ENCODE measurements at regions not wholly inside any gene's neighbourhood (a gene's known extent, or its start where the extent isn't known, plus 50 kb on each side); places are given as distances from the start of the nearest gene placed in this dataset.

DNA sequence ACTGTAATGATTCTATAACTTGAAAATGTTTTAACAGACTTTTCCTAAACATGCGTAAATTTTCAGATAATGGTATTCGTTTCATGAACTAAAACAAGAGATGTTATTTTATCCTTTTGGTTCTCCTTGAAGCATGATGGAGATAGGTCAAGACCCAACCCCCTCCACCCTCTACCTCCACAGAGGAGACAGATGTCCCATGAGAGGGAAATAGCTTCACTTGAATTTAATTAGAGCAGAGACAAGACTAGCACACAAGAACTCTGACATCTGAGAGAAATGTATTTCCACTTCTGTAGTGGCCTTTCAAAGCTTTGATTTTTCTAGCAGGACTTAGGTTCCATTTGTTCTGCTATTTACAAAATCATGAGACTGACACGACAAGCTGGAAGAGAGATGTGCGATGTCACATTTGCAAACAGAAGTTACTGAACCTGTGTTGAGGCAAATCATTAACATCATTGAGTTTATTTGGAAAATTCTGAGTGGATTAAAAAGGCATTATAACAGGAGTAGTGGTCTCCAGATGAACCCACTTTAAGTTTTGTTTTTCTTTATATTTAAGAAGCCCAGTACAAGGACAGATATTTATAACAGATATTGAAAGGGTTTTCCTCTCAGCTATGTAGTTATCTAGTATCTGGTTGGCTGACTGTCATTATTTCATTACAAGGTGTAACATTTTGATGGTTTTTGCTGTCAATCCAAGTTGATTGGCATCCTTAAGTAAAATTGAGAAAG is 276.2 kb downstream of the ASXL3 start:
- no peaks in the 10 kb centered on the region for H4K20me1 ChIP-seq (ENCODE audit: control insufficient read depth, extremely low read depth, insufficient read depth, low read length)
- H3K9ac ChIP-seq (ENCODE audit: insufficient read depth, low read length), result no peak overlapping the region

DNA sequence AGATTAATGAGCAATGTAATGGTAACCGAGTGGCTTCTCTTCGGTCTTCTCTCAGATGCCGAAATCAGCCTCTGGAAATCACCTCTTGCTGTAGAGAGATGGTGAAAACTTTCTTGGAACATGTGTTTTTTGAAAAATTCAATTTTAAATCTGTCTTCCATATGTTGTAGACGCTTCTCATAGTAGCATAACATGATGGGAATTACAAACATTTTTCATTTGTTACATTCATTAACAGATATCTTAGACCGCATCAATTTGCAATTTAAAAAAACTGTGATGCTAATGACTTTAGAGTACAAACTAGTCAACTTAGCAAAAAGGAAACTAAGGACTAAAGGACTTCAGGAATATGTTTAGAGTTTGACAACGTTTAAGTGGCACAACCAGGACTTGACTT is 275.2 kb downstream of the ASXL3 start:
- Histone ChIP-seq H3K27me3 (ENCODE audit: control insufficient read depth, insufficient read depth, low read length) (no peaks in the 10 kb centered on the region), H3K9ac (ENCODE audit: insufficient read depth, low read length) (no peak overlapping the region), H3K27ac (ENCODE audit: insufficient read depth, low read length) (no peak overlapping the region), H3K4me1 (ENCODE audit: control insufficient read depth, extremely low read depth, insufficient read depth, low read length) (no peaks in the 10 kb centered on the region), H2AFZ (ENCODE audit: low read length) (no peak overlapping the region), H3K4me3 (replicated peaks in 1 of 4; ENCODE audit: control extremely low read depth in 1 of 4, insufficient read depth in 1 of 4, low read depth in 3 of 4, low read length in 4 of 4) (no peak overlapping the region), H3K9me3 (ENCODE audit: control insufficient read depth, insufficient read depth, low read depth, low read length) (no peaks in the 10 kb centered on the region), H4K20me1 (ENCODE audit: control insufficient read depth, extremely low read depth, insufficient read depth, low read length) (no peaks in the 10 kb centered on the region), H3K4me2 (ENCODE audit: extremely low read depth, insufficient read depth, low read length) (no peak overlapping the region), H3K79me2 (ENCODE audit: control insufficient read depth, insufficient read depth, low read length) (no peaks in the 10 kb centered on the region), H3K36me3 (ENCODE audit: control insufficient read depth, insufficient read depth, low read length) (no peaks in the 10 kb centered on the region)
- DNase-seq (ENCODE audit: low read depth in 2 of 2), result no peak
- TF ChIP-seq, protein P1, sequence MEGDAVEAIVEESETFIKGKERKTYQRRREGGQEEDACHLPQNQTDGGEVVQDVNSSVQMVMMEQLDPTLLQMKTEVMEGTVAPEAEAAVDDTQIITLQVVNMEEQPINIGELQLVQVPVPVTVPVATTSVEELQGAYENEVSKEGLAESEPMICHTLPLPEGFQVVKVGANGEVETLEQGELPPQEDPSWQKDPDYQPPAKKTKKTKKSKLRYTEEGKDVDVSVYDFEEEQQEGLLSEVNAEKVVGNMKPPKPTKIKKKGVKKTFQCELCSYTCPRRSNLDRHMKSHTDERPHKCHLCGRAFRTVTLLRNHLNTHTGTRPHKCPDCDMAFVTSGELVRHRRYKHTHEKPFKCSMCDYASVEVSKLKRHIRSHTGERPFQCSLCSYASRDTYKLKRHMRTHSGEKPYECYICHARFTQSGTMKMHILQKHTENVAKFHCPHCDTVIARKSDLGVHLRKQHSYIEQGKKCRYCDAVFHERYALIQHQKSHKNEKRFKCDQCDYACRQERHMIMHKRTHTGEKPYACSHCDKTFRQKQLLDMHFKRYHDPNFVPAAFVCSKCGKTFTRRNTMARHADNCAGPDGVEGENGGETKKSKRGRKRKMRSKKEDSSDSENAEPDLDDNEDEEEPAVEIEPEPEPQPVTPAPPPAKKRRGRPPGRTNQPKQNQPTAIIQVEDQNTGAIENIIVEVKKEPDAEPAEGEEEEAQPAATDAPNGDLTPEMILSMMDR (conservative IDR thresholded peaks at IDR 0.05 in 1 of 2, IDR thresholded peaks at IDR 0.05 in 1 of 2; ENCODE audit: low read depth in 1 of 2, low read length in 2 of 2), result no peak
- TF ChIP-seq EZH2 (IDR thresholded peaks at IDR 0.05; ENCODE audit: low read length, missing control alignments), result no peak

More for the DNA sequence above, 276.2 kb downstream of the ASXL3 start:
- H3K4me1 ChIP-seq (ENCODE audit: control insufficient read depth, extremely low read depth, insufficient read depth, low read length), result no peaks in the 10 kb centered on the region
- H3K4me2 ChIP-seq (ENCODE audit: extremely low read depth, insufficient read depth, low read length), result no peak overlapping the region
- H3K27ac ChIP-seq (ENCODE audit: insufficient read depth, low read length), result no peak overlapping the region
- H3K9me3 ChIP-seq (ENCODE audit: control insufficient read depth, insufficient read depth, low read depth, low read length), result no peaks in the 10 kb centered on the region
- H2AFZ ChIP-seq (ENCODE audit: low read length), result no peak overlapping the region
- H3K27me3 ChIP-seq (ENCODE audit: control insufficient read depth, insufficient read depth, low read length), result no peaks in the 10 kb centered on the region
- no peak for DNase-seq (ENCODE audit: low read depth in 2 of 2)
- TF ChIP-seq, protein P1 (conservative IDR thresholded peaks at IDR 0.05 in 1 of 2, IDR thresholded peaks at IDR 0.05 in 1 of 2; ENCODE audit: low read depth in 1 of 2, low read length in 2 of 2), result no peak
- TF ChIP-seq EZH2 (IDR thresholded peaks at IDR 0.05; ENCODE audit: low read length, missing control alignments), result no peak
- H3K4me3 ChIP-seq (replicated peaks in 1 of 4; ENCODE audit: control extremely low read depth in 1 of 4, insufficient read depth in 1 of 4, low read depth in 3 of 4, low read length in 4 of 4), result no peak overlapping the region
- H3K36me3 ChIP-seq (ENCODE audit: control insufficient read depth, insufficient read depth, low read length), result no peaks in the 10 kb centered on the region
- H3K79me2 ChIP-seq (ENCODE audit: control insufficient read depth, insufficient read depth, low read length), result no peaks in the 10 kb centered on the region

DNA sequence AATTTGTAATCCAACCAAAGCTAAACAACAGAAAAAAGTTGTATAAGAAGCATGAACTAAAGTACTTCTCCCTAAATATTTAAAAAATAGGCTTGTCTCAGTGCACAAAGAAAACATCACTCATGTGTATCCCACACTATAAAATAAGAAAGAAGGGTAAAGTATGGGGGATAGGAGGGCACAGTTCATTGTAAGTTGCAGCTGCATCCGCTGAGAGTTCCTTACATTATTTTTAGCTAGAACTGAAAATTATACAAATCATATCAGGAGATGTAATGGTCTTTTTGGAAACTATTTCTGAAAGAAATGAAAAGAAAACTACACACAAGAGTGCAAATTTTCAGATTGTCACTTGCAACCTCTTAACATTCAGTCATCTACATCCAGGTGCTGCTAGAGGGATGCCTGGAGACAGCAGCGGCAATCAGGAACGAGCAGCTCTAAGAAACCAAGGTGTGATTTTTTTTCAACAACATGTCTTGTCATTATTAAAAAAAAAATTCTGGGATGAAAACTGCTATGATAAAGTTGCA is 273.6 kb downstream of the ASXL3 start:
- H2AFZ ChIP-seq (ENCODE audit: low read length), result no peak overlapping the region
- no peaks in the 10 kb centered on the region for H3K4me1 ChIP-seq (ENCODE audit: control insufficient read depth, extremely low read depth, insufficient read depth, low read length)
- no peaks in the 10 kb centered on the region for H3K27me3 ChIP-seq (ENCODE audit: control insufficient read depth, insufficient read depth, low read length)
- H3K4me2 ChIP-seq (ENCODE audit: extremely low read depth, insufficient read depth, low read length), result no peak overlapping the region
- H3K79me2 ChIP-seq (ENCODE audit: control insufficient read depth, insufficient read depth, low read length), result no peaks in the 10 kb centered on the region
- no peak overlapping the region for H3K27ac ChIP-seq (ENCODE audit: insufficient read depth, low read length)
- no peak overlapping the region for H3K4me3 ChIP-seq (replicated peaks in 1 of 4; ENCODE audit: control extremely low read depth in 1 of 4, insufficient read depth in 1 of 4, low read depth in 3 of 4, low read length in 4 of 4)
- TF ChIP-seq, protein P1 (conservative IDR thresholded peaks at IDR 0.05 in 1 of 2, IDR thresholded peaks at IDR 0.05 in 1 of 2; ENCODE audit: low read depth in 1 of 2, low read length in 2 of 2), result no peak
- TF ChIP-seq EZH2 (IDR thresholded peaks at IDR 0.05; ENCODE audit: low read length, missing control alignments), result no peak
- DNase-seq (ENCODE audit: low read depth in 2 of 2), result no peak
- H3K9me3 ChIP-seq (ENCODE audit: control insufficient read depth, insufficient read depth, low read depth, low read length), result no peaks in the 10 kb centered on the region
- H4K20me1 ChIP-seq (ENCODE audit: control insufficient read depth, extremely low read depth, insufficient read depth, low read length), result no peaks in the 10 kb centered on the region
- H3K36me3 ChIP-seq (ENCODE audit: control insufficient read depth, insufficient read depth, low read length), result no peaks in the 10 kb centered on the region
- no peak overlapping the region for H3K9ac ChIP-seq (ENCODE audit: insufficient read depth, low read length)
